ENCODE measurements at regions not wholly inside any gene's neighbourhood (a gene's known extent, or its start where the extent isn't known, plus 50 kb on each side); places are given as distances from the start of the nearest gene placed in this dataset.

GRCh38 chr4:60611762-60612496 lies 588.2 kb upstream of the ADGRL3 start:
- TF ChIP-seq GATA2 (IDR thresholded peaks at IDR 0.05; ENCODE audit: low read depth, low read length) = no peak
- no peak for TF ChIP-seq GATA3 (IDR thresholded peaks at IDR 0.05; ENCODE audit: low read depth, low read length)
